NCI-H82 treated with DMSO at 0.1 percent for 48 hours (cell line): ENCODE measurements at regions not wholly inside any gene's neighbourhood (a gene's known extent, or its start where the extent isn't known, plus 50 kb on each side); places are given as distances from the start of the nearest gene placed in this dataset.
A peak's percentile ranks its signal among the peaks of the same experiment; 100 is the strongest.

Experiments used
- DNase-seq: peaks from one replicate; lab custom pipeline; 2025; ENCODE audit not compliant: unreplicated experiment; lab: John Stamatoyannopoulos, UW

DNA sequence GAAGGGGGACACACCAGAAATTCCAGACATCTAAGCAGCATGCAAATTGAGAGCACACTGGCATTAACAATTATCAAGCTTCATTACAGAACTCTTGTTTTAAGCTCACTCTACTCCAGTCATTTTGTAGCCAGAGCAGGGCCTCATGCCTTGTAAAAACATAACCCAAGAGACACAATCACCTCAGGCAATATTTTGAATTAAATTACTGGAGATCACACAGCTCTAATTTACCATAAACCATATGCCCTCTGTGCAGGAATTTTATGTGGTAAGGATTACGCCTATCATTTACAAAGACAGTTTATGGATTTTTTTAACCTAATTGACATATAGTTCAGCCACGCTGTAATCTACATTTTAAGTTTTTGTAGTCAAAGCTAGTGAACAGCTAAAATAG is 414.1 kb upstream of the DDI1 start:
- DNase-seq = no peak

DNA sequence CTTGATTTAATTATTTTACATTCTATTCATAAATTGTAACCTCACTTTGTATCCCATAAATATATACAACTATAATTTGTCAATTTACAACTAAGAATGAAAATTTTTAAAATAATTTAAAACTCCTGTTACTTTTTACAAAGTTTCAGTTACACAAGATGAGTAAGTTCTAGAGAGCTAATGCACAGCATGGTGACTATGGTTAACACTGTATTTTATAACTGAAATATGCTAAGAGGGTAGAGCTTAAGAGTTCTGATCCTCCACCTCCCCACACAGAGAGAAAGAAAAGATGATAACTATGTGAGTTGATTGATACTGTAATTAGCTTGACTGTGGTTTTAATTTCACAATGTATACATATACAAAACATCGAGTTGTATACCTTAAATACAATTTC is 412.5 kb upstream of the DDI1 start:
- DNase-seq = no peak

DNA sequence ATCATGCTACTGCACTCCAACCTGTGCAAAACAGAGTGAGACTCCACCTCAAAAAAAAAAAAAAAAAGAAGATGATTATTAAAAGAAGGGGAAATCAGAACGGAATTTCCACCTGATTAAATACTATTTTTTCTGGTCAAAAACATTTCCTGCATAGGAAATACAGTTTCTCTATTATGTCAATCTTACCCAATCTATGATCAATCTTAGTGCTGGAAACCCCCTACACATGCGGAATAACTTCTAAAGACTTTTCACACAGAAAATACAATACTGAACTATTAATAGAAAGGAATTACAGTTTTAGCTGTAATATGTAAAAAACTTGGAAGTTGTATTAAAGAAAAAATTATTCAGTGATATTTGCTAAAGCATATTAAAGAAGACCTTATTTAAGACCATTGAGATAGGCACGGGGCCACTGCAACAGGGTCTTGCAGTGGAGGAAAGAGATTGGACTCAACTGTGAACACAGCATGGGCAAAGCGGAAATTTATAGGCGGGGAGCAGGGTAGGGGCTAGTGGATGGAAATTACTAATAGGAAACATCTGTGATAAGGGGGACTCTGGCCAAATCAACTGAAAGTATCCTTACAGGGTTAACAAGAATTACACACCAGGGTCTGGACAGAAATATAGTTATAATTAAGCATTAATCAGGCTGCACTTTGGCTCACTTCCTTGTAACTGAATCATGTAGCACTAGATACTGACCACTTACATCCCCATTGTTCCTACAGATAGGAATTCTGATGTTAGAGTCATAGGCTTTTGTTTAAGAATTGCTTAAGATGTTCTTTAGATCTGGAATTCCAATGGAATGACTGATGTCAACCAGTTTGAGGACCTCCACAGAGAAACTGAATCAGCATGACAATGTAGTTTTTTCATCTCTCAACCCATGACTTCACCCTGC is 411.5 kb upstream of the DDI1 start:
- DNase-seq = no peak

DNA sequence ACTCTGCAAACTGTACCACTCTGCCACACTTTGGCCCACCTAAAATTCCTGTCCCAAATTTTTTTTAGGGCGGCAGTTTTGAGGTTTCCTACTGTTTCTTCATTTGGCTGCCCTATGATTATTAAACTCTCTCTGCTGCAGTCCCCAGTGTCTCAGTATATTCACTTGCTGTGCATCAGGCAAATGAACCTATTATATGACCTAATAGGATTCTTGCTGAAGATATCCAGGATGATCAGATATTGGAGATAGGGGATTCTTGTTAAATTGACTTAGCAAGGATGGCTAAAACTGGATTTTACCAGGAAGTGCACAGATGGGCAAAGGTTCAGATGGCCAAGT is 410.8 kb upstream of the DDI1 start:
- DNase-seq = peak; percentile 83

DNA sequence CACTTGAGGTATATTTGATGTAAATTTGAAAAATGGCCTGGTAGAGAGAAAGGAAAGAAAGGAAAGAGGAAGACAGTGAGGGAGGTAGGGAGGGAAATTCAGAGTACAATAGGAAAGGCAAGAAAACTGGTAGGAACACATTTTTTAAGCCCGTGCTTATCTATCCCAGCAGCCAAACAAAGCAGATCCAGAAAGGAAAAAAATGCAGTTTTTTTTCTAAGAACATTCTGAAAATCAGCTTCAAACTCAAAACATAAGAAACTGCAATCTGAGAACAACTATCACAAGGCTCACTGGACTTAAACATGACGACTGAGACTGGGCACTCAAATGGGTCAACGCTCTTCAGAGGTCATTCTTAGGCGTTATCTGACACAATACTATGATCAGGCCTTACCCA is 408.3 kb upstream of the DDI1 start:
- no peak for DNase-seq

DNA sequence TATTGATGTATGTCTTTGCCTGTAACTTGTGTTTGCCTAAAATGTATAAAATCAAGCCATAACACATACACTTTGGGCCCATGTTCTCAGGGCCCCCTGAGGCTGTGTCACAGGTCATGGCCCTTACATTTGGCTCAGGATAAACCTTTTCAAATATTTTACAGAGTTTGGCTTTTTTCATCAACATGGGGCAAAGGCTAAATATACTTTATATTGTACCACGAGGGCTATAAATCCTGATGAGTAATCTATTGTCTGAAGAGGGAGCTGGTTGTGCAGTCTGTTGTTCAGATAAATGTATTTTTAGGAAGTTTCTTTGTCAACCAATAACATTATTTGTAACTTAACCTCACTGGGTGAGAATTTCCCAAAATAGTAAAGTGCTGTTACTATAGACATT is 404.6 kb upstream of the DDI1 start:
- no peak for DNase-seq

DNA sequence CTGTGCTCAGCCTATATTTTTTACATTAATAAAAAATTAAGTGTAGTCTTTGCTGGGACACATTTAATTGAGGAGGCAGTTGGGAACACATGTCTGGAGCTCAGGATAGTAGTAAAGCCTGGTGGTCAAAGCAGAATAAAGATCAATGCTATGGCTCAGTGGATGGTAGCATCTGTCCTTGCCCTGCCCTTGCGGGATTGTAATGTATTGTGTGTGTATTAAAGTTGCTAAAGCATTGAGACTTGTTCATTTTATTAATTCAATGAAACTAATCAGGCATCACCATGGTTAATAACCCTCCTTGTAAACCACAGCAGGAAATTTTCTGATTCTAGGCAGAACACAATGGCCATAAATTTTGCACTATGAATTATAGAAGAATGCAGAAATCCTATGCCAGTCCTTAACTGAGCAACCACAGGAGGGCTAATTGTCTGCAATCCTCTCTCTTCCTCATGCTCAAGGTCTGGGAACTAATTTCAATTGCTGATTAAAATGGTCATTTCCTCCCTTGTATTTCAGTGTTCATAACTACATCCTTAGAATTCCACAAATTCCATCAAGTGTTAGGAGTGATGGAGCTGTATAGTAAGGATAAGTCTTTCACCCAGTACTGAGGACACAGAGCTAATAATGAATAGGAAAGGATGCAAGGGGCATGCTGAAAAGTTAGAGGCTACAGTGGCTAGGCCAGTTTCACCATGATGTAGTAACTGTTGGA is 403.2 kb upstream of the DDI1 start:
- DNase-seq = no peak

DNA sequence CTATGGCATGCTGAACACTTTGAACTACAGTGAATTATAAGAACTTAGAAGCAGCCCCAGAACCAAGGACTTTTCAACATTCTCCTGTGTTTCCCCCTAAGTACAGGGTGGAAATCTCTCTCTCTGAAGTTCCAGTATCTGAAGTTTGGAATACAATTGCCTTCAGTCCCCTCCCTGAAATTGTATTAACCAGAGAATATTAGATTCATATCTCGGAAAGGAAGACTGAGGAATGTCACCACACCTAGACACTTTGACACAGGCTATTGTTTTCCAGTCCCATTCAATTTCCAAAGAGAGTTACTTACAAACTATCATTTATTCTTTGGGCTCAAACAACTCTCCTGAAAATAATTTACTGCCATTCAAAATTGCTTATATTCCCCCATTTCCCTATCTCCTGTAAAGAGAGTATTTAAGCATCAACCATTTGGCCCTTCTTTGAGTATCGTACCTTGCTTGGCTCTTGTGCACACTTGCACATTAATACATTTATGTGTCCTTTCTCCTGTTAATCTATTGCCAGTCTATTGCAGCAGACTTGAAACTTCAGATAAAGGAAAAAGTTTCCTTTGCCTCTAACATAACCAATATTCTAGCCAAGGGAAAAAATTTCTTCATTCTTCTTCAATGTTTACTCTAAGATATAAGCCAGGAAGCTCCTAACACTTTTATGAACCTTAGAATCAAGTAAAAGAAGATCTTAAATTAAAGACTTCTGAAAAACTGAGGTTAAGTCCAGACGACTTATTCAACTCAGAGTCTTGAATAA is 402.4 kb upstream of the DDI1 start:
- DNase-seq = no peak

DNA sequence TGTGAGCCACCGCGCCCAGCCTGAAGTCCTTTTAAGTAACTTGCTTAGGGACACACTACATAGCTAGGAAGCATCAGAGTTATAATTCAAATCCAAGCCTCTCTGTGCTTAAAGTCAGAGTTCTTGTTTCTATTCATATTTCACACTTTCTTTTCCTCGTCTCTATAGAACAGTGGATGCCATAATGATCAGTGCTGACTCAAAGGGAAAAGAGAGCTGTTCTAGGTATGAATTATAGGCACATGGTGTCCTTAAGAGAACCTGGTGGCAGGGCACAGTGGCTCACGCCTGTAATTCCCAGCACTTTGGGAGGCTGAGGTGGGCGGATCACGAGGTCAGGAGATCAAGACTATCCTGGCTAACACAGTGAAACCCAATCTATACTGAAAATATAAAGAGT is 400.2 kb upstream of the DDI1 start:
- no peak for DNase-seq

DNA sequence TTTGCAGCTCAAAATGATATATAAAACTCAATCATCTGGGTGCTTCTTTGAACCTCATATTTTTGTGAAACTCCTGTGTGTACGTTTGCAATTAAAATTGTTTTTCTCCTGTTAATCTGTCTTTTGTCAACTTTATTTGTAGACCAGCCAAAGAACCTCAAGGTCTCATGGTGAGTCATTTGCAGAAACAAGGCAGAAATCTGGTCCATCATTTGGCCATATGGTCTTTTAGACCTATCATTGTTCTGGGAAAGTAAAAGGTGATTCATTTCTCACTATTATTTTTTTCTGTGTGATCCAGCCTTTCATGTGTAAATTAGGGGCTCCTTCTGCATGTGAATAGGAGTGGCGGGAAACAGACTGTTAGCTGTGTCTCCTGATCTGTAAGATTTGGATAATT is 399.1 kb upstream of the DDI1 start:
- no peak for DNase-seq

DNA sequence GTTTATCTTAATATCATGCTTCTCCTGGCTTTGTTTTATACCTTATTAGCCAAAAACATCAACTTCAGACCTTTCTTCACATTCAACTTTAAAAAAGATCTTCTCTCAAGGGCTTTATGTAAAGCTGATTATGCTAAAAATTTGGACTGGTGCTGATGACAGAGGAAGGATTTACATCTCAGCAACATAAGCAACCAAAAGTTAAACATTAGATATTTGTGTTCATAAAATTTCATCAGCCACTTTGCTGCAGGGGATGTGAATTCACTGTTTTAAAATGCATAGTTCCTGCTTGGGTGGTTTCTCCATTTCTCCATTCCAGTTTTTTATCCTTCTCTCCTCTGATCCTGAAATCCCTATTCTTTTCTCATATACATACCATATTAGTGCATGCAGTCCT is 398.6 kb upstream of the DDI1 start:
- DNase-seq = no peak

DNA sequence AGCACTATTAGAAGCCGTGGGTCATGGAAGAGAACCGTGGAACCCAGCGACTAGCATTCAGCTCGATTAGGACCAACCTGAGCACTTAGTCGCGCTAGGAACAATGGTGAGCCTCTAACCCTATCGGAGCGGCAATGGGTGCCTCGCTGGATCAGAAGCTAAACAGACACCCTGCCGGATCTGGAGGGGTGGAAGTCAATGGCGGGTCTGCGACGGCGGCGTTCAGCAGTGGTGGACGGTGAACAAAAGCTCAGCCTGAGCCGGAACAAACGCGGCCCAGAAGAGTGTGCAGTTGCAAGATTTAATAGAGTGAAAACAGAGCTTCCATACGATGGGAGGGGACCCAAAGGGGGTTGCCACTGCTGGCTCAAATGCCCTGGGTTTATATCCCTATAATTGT is 391.8 kb upstream of the DDI1 start:
- no peak for DNase-seq

DNA sequence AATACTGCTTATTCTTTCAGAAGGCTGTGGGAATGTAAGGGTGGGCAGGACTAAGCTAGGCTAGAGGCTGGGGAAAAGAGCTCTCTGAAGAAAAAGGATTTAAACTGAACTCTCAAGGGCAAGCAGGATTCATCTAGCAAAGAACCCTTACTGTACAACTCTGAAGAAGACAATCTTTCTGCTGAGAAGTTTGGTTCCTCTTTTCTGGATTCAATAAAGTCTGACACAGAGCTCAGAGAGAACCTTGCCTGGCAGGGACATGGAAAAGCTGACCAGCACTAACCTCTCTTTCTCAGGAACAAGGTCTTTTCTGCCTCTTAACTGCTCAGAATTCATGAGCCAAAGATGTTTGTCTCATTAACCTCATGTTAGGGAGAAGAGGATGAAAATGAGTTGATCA is 388.4 kb upstream of the DDI1 start:
- no peak for DNase-seq

DNA sequence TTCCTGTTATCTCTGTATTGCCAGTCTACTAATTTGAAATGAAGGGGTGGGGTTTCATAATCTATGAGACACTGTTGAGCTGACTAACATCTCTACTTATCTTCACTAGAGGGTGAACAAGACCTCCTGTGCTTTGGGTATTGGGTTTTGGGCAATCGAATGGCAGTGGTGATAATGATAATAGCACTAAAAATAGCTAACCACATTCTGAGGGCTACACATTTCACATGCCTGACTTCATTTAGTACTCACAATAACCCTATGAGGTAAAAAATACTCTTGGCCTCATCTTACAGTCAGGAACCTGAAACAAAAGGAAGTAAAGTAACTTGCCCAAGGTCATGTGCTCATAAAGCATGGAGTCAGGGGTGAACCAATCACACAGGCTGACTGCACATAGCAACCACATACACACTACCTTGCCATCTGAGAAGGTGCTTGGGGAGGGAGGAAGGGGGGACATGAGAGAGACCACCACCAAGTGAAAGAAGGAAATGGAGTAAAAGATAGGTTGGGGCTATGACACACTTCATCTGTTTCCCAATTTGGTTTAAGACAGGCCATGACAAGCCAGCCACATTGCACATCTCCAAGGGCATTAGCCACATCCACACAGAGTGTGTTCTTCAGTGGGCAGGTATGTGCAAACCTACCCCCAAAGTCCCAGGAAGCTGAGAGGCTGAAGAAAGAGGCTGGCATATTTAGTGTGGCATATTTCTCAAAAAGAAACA is 387.6 kb upstream of the DDI1 start:
- no peak for DNase-seq

DNA sequence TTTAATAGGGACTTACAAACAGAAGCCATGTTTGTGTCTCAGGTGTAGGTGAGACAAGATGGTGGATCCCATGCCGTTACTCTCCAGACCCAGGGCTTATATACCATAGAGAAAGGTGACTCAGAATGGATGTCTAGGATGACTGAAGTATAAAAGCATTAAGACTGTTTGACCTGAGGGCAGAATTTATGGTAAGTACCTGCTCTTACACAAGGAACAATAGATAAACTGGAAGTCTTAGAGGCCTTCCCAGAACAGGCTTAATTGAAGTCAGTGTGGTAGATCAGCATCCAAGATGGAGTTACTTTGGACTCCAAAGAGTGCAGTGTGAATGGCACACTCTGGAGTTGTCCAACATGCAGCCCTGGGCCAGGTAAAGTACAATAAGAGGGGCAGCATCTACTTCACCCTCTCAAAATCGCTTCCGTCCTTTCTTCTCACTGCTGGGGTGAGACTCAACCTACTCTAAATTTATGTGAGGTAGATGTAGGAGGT is 387.0 kb upstream of the DDI1 start:
- DNase-seq = no peak

DNA sequence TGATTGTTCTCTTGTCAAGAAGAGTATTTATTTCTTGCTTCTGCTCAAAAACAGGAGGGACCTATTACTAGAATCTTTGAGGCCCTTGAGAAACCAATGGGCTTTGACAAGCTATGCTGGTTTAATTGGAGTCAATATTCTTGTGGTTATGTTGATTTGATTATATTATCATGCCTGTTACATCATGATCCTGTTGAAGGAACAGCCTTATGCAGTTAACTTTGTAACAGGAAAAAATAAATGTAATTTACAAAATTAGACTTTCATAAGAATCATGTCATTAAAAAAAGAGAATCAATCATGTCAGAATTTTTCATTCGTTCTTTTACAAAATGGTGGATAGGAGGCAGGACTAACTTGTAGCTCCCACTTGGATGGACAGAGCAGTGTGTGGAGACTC is 386.1 kb upstream of the DDI1 start:
- no peak for DNase-seq

DNA sequence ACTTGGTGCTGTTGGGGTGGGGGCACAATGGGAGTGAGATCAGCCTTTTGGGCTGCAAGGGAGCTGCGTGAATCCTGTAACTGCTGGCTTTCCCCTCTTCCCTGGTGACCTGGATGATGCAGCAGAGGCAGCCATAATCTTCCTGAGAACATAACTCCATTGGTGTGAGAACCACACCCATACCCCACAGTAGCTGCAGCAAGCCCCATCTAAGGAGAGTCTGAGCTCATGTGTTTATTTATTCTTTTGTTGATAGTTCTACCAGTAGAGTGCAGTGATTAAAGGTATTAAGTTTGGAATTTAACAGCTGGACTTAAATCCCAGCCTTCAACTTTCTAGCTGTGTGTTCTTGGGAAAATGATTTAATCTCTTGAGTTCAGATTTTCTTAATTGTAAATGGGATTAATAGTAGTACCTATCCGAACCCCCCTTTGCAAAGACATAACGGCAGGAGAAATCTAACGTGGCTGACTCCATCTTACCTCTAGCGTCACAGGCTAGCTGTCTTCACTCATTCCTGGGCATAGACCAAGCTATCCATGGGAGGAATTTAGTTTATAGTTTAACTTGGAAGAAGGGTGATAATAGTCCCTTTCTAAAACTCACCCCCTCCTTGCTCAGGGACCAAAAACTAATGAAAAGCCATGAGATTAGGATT is 385.0 kb upstream of the DDI1 start:
- DNase-seq = peak; percentile 62

DNA sequence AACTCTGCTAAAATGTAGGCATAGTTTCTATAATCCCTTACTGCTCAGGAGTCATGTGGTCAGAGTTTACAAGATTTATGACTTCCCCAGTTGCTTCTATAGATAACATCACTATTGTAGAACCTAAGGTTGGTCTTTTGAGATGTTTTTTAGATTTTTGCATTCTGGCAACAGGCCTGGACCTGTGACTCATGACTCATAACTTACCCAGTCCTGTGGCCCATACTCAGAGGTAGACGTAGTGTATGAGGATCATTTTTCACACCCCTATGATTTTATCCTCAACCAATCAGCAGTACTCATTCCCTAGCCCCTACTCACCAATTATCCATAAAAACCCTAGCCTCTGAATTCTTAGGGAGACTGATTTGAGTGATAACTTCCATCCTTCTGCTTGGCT is 384.4 kb upstream of the DDI1 start:
- no peak for DNase-seq

DNA sequence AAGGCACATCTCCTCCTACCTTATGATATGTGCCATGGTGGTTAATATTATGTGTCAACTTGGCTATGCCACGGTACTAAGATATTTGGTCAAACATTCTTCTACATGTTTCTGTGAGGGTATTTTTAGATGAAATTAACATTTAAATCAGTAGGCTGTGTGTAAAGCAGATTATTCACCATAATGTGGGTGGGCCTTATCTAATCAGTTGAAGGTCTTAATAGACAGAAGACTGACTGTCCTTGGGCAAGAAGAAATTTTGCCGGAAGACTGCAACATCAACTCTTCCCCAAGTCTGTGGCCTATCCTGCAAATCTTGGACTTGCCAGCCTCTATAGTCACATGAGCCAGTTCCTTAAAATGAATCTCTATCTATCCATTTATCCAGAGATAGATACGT is 380.1 kb upstream of the DDI1 start:
- no peak for DNase-seq

DNA sequence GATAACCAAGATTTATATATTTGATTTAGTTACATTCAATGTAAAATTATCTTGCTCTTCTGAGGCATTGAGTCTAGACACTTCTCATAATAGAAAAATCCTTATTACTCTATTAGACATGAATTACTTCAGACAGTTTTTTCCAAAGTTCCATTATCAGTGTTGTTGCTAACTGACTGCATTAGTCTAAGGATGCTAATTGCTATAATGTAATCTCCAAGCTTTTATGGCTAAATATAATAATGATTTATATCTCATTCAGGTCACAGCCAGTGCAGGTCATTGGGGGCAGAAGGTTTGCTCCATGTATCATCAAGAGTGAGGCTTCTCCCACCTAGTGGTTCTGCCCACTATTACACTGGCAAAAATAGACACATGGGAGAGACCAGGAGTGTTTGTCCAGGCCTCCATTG is 377.2 kb upstream of the DDI1 start:
- DNase-seq = peak; percentile 10

DNA sequence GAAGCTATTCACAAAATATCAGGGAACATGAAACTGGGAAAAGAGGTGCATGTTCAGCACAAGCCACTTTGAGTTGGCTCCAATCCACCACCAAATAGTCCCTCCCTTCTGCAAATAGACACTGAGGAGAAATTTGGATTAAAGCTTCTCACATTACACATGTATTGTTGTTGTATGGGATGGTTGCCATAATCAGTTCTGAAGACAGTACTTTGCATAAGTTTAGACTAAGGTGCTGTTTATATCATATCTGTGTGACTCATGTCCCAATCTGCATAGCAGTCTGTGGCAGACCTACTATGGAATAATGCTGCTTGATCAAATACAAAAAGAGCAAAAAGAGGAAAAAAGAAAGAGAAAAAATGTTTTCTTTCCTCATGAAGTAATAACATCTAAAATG is 376.7 kb upstream of the DDI1 start:
- no peak for DNase-seq
